Head of caudate nucleus (tissue), 42 donors: ENCODE measurements at regions not wholly inside any gene's neighbourhood (a gene's known extent, or its start where the extent isn't known, plus 50 kb on each side); places are given as distances from the start of the nearest gene placed in this dataset.
A peak's percentile ranks its signal among the peaks of the same experiment; 100 is the strongest.
"Not testable (repeated sequence)": the region's sequence is repeated elsewhere in the genome, so short reads cannot be mapped to it uniquely, and the experiment has no call there.

Experiments used
- DNase-seq, 42 donors: peaks; one replicate each; pipeline versions ENCODE4 v3.0.0 to v3.0.0-alpha.2; 2020 to 2021; ENCODE audit warnings: mixed read lengths in 7 of 42
- intact Hi-C: fragments of 100-400 bp; cut with DNase I; formaldehyde crosslinking; loops from one replicate; pipeline ENCODE4 v1.15.0; 2022

- DNase-seq, result no peak
- intact Hi-C loops, result no loop called here
These were observed 490.7 kb upstream of the PTPRD start for GRCh38 chr9:11103525-11103924.

- DNase-seq, result no peak
- intact Hi-C loops, result no loop called here
These were observed 494.4 kb upstream of the PTPRD start for GRCh38 chr9:11107196-11107595.

GRCh38 chr9:11128156-11128555 is 515.4 kb upstream of the PTPRD start:
- intact Hi-C loops, result no loop called here
- no peak for DNase-seq

GRCh38 chr9:11135851-11136250 is 523.0 kb upstream of the PTPRD start:
- intact Hi-C loops, result no loop called here
- no peak for DNase-seq

GRCh38 chr9:11141357-11141756 is 528.6 kb upstream of the PTPRD start:
- intact Hi-C loops, result no loop called here
- DNase-seq, result no peak

GRCh38 chr9:11142965-11143738 is 530.4 kb upstream of the PTPRD start:
- intact Hi-C loops, result no loop called here
- no peak for DNase-seq

GRCh38 chr9:11144746-11145145 is 531.9 kb upstream of the PTPRD start:
- no peak for DNase-seq
- intact Hi-C loops, result no loop called here

- intact Hi-C loops, result no loop called here
- no peak for DNase-seq
These were observed 535.4 kb upstream of the PTPRD start for GRCh38 chr9:11148189-11148588.

- DNase-seq, result peak in 5 of 42 donors; percentile 9 to 44 (median 19)
- intact Hi-C loops, result no loop called here
These were observed 536.3 kb upstream of the PTPRD start for GRCh38 chr9:11149065-11149464.

GRCh38 chr9:11158063-11158462 is 545.3 kb upstream of the PTPRD start:
- DNase-seq, result no peak
- intact Hi-C loops, result no loop called here

GRCh38 chr9:11158676-11159075 is 545.9 kb upstream of the PTPRD start:
- DNase-seq, result no peak
- intact Hi-C loops, result no loop called here

- intact Hi-C loops, result no loop called here
- no peak for DNase-seq
These were observed 546.6 kb upstream of the PTPRD start for GRCh38 chr9:11159318-11159862.

GRCh38 chr9:11163843-11164242 is 551.0 kb upstream of the PTPRD start:
- intact Hi-C loops, result no loop called here
- DNase-seq, result no peak

GRCh38 chr9:11182001-11182400 is 569.2 kb upstream of the PTPRD start:
- DNase-seq, result no peak
- intact Hi-C loops, result no loop called here

GRCh38 chr9:11190719-11191118 is 577.9 kb upstream of the PTPRD start:
- no peak for DNase-seq
- intact Hi-C loops, result no loop called here

- intact Hi-C loops, result no loop called here
- DNase-seq, result no peak
These were observed 580.2 kb upstream of the PTPRD start for GRCh38 chr9:11192993-11193392.

- intact Hi-C loops, result no loop called here
These were observed 581.4 kb upstream of the PTPRD start for GRCh38 chr9:11194246-11194645.

GRCh38 chr9:11196840-11197365 is 584.1 kb upstream of the PTPRD start:
- DNase-seq, intact Hi-C loops: not testable (repeated sequence)

More at GRCh38 chr9:11194246-11194645, 581.4 kb upstream of the PTPRD start:
- no peak for DNase-seq

GRCh38 chr9:11199335-11199734 is 586.5 kb upstream of the PTPRD start:
- intact Hi-C loops, result no loop called here

GRCh38 chr9:11204521-11204920 is 591.7 kb upstream of the PTPRD start:
- no peak for DNase-seq
- intact Hi-C loops, result no loop called here

More at GRCh38 chr9:11199335-11199734, 586.5 kb upstream of the PTPRD start:
- no peak for DNase-seq

- DNase-seq, result no peak
- intact Hi-C loops, result no loop called here
These were observed 594.1 kb upstream of the PTPRD start for GRCh38 chr9:11206925-11207324.
